Adrenal gland (tissue), 5 donors: ENCODE measurements at regions not wholly inside any gene's neighbourhood (a gene's known extent, or its start where the extent isn't known, plus 50 kb on each side); places are given as distances from the start of the nearest gene placed in this dataset.
A peak's percentile ranks its signal among the peaks of the same experiment; 100 is the strongest.

Experiments used
- CTCF ChIP-seq, 6 experiments: fragments of 450-650 bp in 4 of 6; fragments of 200-600 bp in 2 of 6; sonication (generic) in 1 of 6; IDR thresholded peaks; 1 replicate in 5 of 6; 2 replicates in 1 of 6; pipeline versions ENCODE4 v1.5.1 to v1.8.0; 2016 to 2021; ENCODE audit warnings: antibody characterized with exemption in 6 of 6, mild to moderate bottlenecking in 2 of 6, moderate library complexity in 1 of 6
- POLR2A ChIP-seq, 2 donors: fragments of 450-650 bp; IDR thresholded peaks; one replicate each; pipeline ENCODE4 v1.6.1; 2017; ENCODE audit warnings: antibody characterized with exemption in 2 of 2, mild to moderate bottlenecking in 2 of 2, moderate library complexity in 1 of 2
- donor health status: DM: no; HTN: no; CAD: no.

DNA sequence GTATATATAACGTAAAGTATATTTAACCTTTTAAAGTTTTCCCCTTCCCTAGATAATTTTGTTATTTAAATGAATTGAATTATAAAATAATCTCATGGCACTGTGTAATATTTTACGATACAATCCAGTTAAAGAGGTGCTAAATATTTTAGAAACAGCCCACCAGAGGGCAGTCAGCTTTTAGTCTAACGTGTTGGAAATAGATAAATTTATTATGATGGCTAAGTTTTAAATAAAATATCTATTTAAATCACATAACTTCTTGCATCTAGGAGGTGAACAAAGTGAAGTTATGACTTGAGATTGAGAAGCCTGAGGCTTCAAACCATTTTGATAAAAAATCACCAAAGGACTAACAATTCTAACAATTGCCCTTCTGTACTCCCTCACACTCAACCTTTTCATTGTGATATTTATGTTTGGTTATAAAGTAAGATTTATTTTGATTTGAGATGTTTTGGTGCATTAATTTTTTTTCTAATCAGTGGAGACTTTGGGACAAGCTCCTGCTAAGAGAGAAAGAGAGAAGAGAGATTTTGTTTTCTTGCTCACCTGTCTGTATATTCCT is 171.5 kb upstream of the SP4 start:
- no peak for TF ChIP-seq POLR2A (IDR thresholded peaks at IDR 0.05)
- TF ChIP-seq CTCF (IDR thresholded peaks at IDR 0.05) = peak in 5 of 6 experiments; percentile 18 to 59 (median 49)
